HEK293 (cell line): ENCODE measurements at regions not wholly inside any gene's neighbourhood (a gene's known extent, or its start where the extent isn't known, plus 50 kb on each side); places are given as distances from the start of the nearest gene placed in this dataset.
"Not testable (repeated sequence)": the region's sequence is repeated elsewhere in the genome, so short reads cannot be mapped to it uniquely, and the experiment has no call there.

Experiments used
- CTCF ChIA-PET: fragments of 350-600 bp; formaldehyde crosslinking; extraction: SDS; loops from one replicate; lab custom pipeline; 2021; ENCODE audit warnings: antibody characterized with exemption; lab: Yijun Ruan, JAX
- POLR2A ChIA-PET: fragments of 300-600 bp; formaldehyde crosslinking; extraction: SDS; loops from one replicate; lab custom pipeline; 2020; ENCODE audit warnings: antibody characterized with exemption, inconsistent platforms; lab: Yijun Ruan, JAX
- H3K27ac ChIP-seq: fragments of 200-500 bp; sonication (Bioruptor generic); 2 replicates; pipeline ENCODE4 v1.5.1; 2014; ENCODE audit warnings: low read depth, low read length, control low read depth, inconsistent platforms; ENCODE audit errors: extremely low read depth
- H3K36me3 ChIP-seq, 2 experiments: fragments of 200-500 bp in 1 of 2; sonication (Bioruptor generic) in 1 of 2; 1 replicate in 1 of 2; 2 replicates in 1 of 2; pipeline ENCODE4 v1.5.1; 2014 to 2017; ENCODE audit warnings: inconsistent platforms in 2 of 2, low read length in 2 of 2; ENCODE audit not compliant: control insufficient read depth in 2 of 2, insufficient read depth in 1 of 2
- H3K4me1 ChIP-seq: fragments of 200-500 bp; sonication (Bioruptor generic); 2 replicates; pipeline ENCODE4 v1.5.1; 2014; ENCODE audit warnings: mild to moderate bottlenecking, low read length, inconsistent platforms; ENCODE audit not compliant: control insufficient read depth, insufficient read depth
- H3K4me3 ChIP-seq: 2 replicates; pipeline ENCODE4 v1.5.1; 2011; ENCODE audit warnings: low read depth, mild to moderate bottlenecking, control low read depth, low read length, moderate library complexity
- H3K9me3 ChIP-seq: fragments of 200-500 bp; sonication (Bioruptor generic); 2 replicates; pipeline ENCODE4 v1.5.1; 2014; ENCODE audit warnings: low read depth, low read length, inconsistent platforms; ENCODE audit not compliant: control insufficient read depth, insufficient read depth
- FEZF1 ChIP-seq: fragments of 450-650 bp; formaldehyde crosslinking; IDR thresholded peaks from 2 replicates; pipeline ENCODE4 v1.5.1; 2016; ENCODE audit warnings: missing biosample characterization, missing genetic modification characterization
- HOXC10 ChIP-seq: sonication (generic); formaldehyde crosslinking; IDR thresholded peaks from 2 replicates; pipeline ENCODE4 v1.8.1; 2023; ENCODE audit warnings: mild to moderate bottlenecking, missing genetic modification reagents
- INSM2 ChIP-seq: fragments of 450-650 bp; formaldehyde crosslinking; IDR thresholded peaks from 2 replicates; pipeline ENCODE4 v1.5.1; 2016; ENCODE audit warnings: missing biosample characterization, missing genetic modification characterization
- KLF1 ChIP-seq: fragments of 450-650 bp; formaldehyde crosslinking; IDR thresholded peaks from 2 replicates; pipeline ENCODE4 v1.5.1; 2016; ENCODE audit warnings: missing biosample characterization, missing genetic modification characterization
- KLF7 ChIP-seq: fragments of 450-650 bp; formaldehyde crosslinking; IDR thresholded peaks from 2 replicates; pipeline ENCODE4 v1.5.1; 2016; ENCODE audit warnings: missing biosample characterization, missing genetic modification characterization, borderline replicate concordance
- MEIS1 ChIP-seq: sonication (generic); formaldehyde crosslinking; IDR thresholded peaks from 2 replicates; pipeline ENCODE4 v1.8.1; 2022; ENCODE audit warnings: missing genetic modification reagents, mild to moderate bottlenecking, borderline replicate concordance
- SALL2 ChIP-seq: fragments of 450-650 bp; formaldehyde crosslinking; IDR thresholded peaks from 2 replicates; pipeline ENCODE4 v1.5.0; 2017; ENCODE audit warnings: missing biosample characterization, mild to moderate bottlenecking, missing genetic modification characterization, borderline replicate concordance
- ZBTB17 ChIP-seq: fragments of 450-650 bp; formaldehyde crosslinking; IDR thresholded peaks from 2 replicates; pipeline ENCODE4 v1.5.1; 2016; ENCODE audit warnings: missing biosample characterization, missing genetic modification characterization
- ZBTB20 ChIP-seq: fragments of 450-650 bp; formaldehyde crosslinking; IDR thresholded peaks from 2 replicates; pipeline ENCODE4 v1.5.1; 2016; ENCODE audit warnings: missing biosample characterization, missing genetic modification characterization
- ZEB2 ChIP-seq: fragments of 450-650 bp; formaldehyde crosslinking; IDR thresholded peaks from 2 replicates; pipeline ENCODE4 v1.5.1; 2016; ENCODE audit warnings: missing biosample characterization, missing genetic modification characterization
- ZNF132 ChIP-seq: fragments of 450-650 bp; formaldehyde crosslinking; IDR thresholded peaks from 2 replicates; pipeline ENCODE4 v1.5.1; 2017; ENCODE audit warnings: missing biosample characterization, missing genetic modification characterization, borderline replicate concordance
- ZNF23 ChIP-seq: fragments of 450-650 bp; formaldehyde crosslinking; IDR thresholded peaks from 2 replicates; pipeline ENCODE4 v1.5.1; 2016; ENCODE audit warnings: missing biosample characterization, missing genetic modification characterization, borderline replicate concordance
- ZNF26 ChIP-seq: fragments of 450-650 bp; formaldehyde crosslinking; IDR thresholded peaks from 2 replicates; pipeline ENCODE4 v1.5.1; 2016; ENCODE audit warnings: missing biosample characterization, missing genetic modification characterization
- ZNF391 ChIP-seq: fragments of 450-650 bp; formaldehyde crosslinking; IDR thresholded peaks from 2 replicates; pipeline ENCODE4 v1.5.1; 2016; ENCODE audit warnings: low read depth, missing biosample characterization, missing genetic modification characterization, borderline replicate concordance
- ZNF433 ChIP-seq: fragments of 450-650 bp; formaldehyde crosslinking; IDR thresholded peaks from 2 replicates; pipeline ENCODE4 v1.5.1; 2016; ENCODE audit warnings: missing biosample characterization, missing genetic modification characterization, low read depth
- ZNF521 ChIP-seq: fragments of 450-650 bp; formaldehyde crosslinking; IDR thresholded peaks from 2 replicates; pipeline ENCODE4 v1.5.1; 2017; ENCODE audit warnings: missing biosample characterization, mild to moderate bottlenecking, missing genetic modification characterization
- ZNF529 ChIP-seq: fragments of 450-650 bp; formaldehyde crosslinking; IDR thresholded peaks from 2 replicates; pipeline ENCODE4 v1.5.1; 2017; ENCODE audit warnings: missing genetic modification characterization, missing biosample characterization; ENCODE audit not compliant: insufficient replicate concordance
- ZNF624 ChIP-seq: fragments of 450-650 bp; formaldehyde crosslinking; IDR thresholded peaks from 2 replicates; pipeline ENCODE4 v1.5.1; 2017; ENCODE audit warnings: missing biosample characterization, missing genetic modification characterization
- ZNF626 ChIP-seq: fragments of 450-650 bp; sonication (Bioruptor Pico); formaldehyde crosslinking; IDR thresholded peaks from 2 replicates; pipeline ENCODE4 v1.5.1; 2018; ENCODE audit warnings: missing biosample characterization, missing genetic modification characterization, inconsistent platforms
- ZNF654 ChIP-seq: fragments of 450-650 bp; formaldehyde crosslinking; IDR thresholded peaks from 2 replicates; pipeline ENCODE4 v1.5.1; 2016; ENCODE audit warnings: low read depth, missing biosample characterization, missing genetic modification characterization
- ZNF677 ChIP-seq: fragments of 450-650 bp; IDR thresholded peaks from 2 replicates; pipeline ENCODE4 v1.5.0; 2018; ENCODE audit warnings: missing biosample characterization, mild to moderate bottlenecking, missing genetic modification characterization, moderate library complexity
- ZSCAN16 ChIP-seq: fragments of 450-650 bp; formaldehyde crosslinking; IDR thresholded peaks from 2 replicates; pipeline ENCODE4 v1.5.1; 2016; ENCODE audit warnings: missing biosample characterization, missing genetic modification characterization
- ZSCAN18 ChIP-seq: fragments of 450-650 bp; formaldehyde crosslinking; IDR thresholded peaks from 2 replicates; pipeline ENCODE4 v1.5.1; 2016; ENCODE audit warnings: missing biosample characterization, missing genetic modification characterization
- ZSCAN30 ChIP-seq: fragments of 450-650 bp; IDR thresholded peaks from 2 replicates; pipeline ENCODE4 v1.5.1; 2018; ENCODE audit warnings: missing biosample characterization, mild to moderate bottlenecking, missing genetic modification characterization, moderate library complexity
- ZSCAN4 ChIP-seq: fragments of 450-650 bp; formaldehyde crosslinking; IDR thresholded peaks from 2 replicates; pipeline ENCODE4 v1.5.1; 2017; ENCODE audit warnings: missing biosample characterization, missing genetic modification characterization

GRCh38 chr11:38835966-38836365 lies 2237.9 kb upstream of the RAG2 start:
- POLR2A ChIA-PET, result no interaction called here
- TF ChIP-seq ZNF132 (tag by site-specific recombination) (no peak), ZBTB20 (tag by site-specific recombination) (no peak), INSM2 (tag by site-specific recombination) (no peak), HOXC10 (CRISPR knock-in tag) (no peak), ZNF433 (tag by site-specific recombination) (no peak), ZSCAN16 (tag by site-specific recombination) (no peak), KLF1 (tag by site-specific recombination) (no peak), SALL2 (tag by site-specific recombination) (no peak), ZNF26 (no peak), ZNF23 (tag by site-specific recombination) (no peak), MEIS1 (CRISPR knock-in tag) (no peak), ZBTB17 (tag by site-specific recombination) (no peak)
- H3K27ac ChIP-seq, result no peak overlapping the region
- CTCF ChIA-PET, result no interaction called here
- H3K4me1 ChIP-seq, result no peaks in the 10 kb centered on the region
- H3K9me3 ChIP-seq, result no peaks in the 10 kb centered on the region
- H3K4me3 ChIP-seq, result no peak overlapping the region
- H3K36me3 ChIP-seq, result no peaks in the 10 kb centered on the region

GRCh38 chr11:38824573-38824972 lies 2226.5 kb upstream of the RAG2 start:
- CTCF ChIA-PET, result interaction anchor here (0.6 to 0.7 kb wide), 4 partner anchors 9 to 875 kb away, joined by 3 to 5 read pairs (median 4); no protein-coding TSS in a partner anchor
- H3K4me3 ChIP-seq, result no peak overlapping the region
- TF ChIP-seq ZNF654 (tag by site-specific recombination), result peak; percentile 25
- no peak for TF ChIP-seq ZEB2 (tag by site-specific recombination)
- no peaks in the 10 kb centered on the region for H3K9me3 ChIP-seq
- no peaks in the 10 kb centered on the region for H3K36me3 ChIP-seq
- POLR2A ChIA-PET, result no interaction called here
- H3K4me1 ChIP-seq, result no peaks in the 10 kb centered on the region
- H3K27ac ChIP-seq, result no peak overlapping the region

GRCh38 chr11:38821786-38822185 lies 2223.8 kb upstream of the RAG2 start:
- H3K36me3 ChIP-seq, result not testable (repeated sequence)

GRCh38 chr11:38819981-38820380 lies 2221.9 kb upstream of the RAG2 start:
- Histone ChIP-seq H3K27ac (no peak overlapping the region), H3K4me1 (no peaks in the 10 kb centered on the region), H3K36me3 (no peaks in the 10 kb centered on the region), H3K9me3 (no peaks in the 10 kb centered on the region), H3K4me3 (no peak overlapping the region)
- CTCF ChIA-PET, result no interaction called here
- POLR2A ChIA-PET, result no interaction called here
- no peak for TF ChIP-seq ZSCAN30
- no peak for TF ChIP-seq ZNF624
- no peak for TF ChIP-seq ZSCAN4 (tag by site-specific recombination)
- no peak for TF ChIP-seq ZNF626
- TF ChIP-seq FEZF1 (tag by site-specific recombination), result no peak
- TF ChIP-seq ZNF677 (tag by site-specific recombination), result no peak
- no peak for TF ChIP-seq ZNF521 (tag by site-specific recombination)
- TF ChIP-seq ZSCAN18, result no peak
- no peak for TF ChIP-seq ZNF391 (tag by site-specific recombination)
- TF ChIP-seq ZNF529 (tag by site-specific recombination), result no peak
- no peak for TF ChIP-seq KLF7 (tag by site-specific recombination)

More at GRCh38 chr11:38821786-38822185, 2223.8 kb upstream of the RAG2 start:
- H3K4me3 ChIP-seq, POLR2A ChIA-PET, H3K9me3 ChIP-seq, CTCF ChIA-PET, H3K4me1 ChIP-seq, H3K27ac ChIP-seq: not testable (repeated sequence)
